ENCODE measurements at regions not wholly inside any gene's neighbourhood (a gene's known extent, or its start where the extent isn't known, plus 50 kb on each side); places are given as distances from the start of the nearest gene placed in this dataset.

GRCh38 chrX:124260845-124261244 lies 71.6 kb upstream of the TEX13D start:
- Histone ChIP-seq H3K4me3 (ENCODE audit: low read depth, low read length) (no peak overlapping the region), H3K9me3 (ENCODE audit: control insufficient read depth, insufficient read depth, low read depth, low read length) (no peaks in the 10 kb centered on the region), H3K4me1 (ENCODE audit: control insufficient read depth, insufficient read depth, low read length) (no peaks in the 10 kb centered on the region), H3K36me3 (ENCODE audit: control insufficient read depth in 2 of 2, insufficient read depth in 1 of 2, low read length in 2 of 2) (no peaks in the 10 kb centered on the region), H3K27ac (ENCODE audit: extremely low read depth, low read depth, low read length) (no peak overlapping the region)
- POLR2A ChIA-PET: no interaction called here
- TF ChIP-seq ZNF114 (tag by site-specific recombination; IDR thresholded peaks at IDR 0.05): no peak
- TF ChIP-seq ZNF19 (tag by site-specific recombination; IDR thresholded peaks at IDR 0.05; ENCODE audit: low read depth): no peak
- no peak for TF ChIP-seq ZNF391 (tag by site-specific recombination; IDR thresholded peaks at IDR 0.05; ENCODE audit: borderline replicate concordance, low read depth)
- TF ChIP-seq SP7 (tag by site-specific recombination; IDR thresholded peaks at IDR 0.05): no peak
- no peak for TF ChIP-seq ZNF169 (tag by site-specific recombination; IDR thresholded peaks at IDR 0.05)
- TF ChIP-seq, protein P1, sequence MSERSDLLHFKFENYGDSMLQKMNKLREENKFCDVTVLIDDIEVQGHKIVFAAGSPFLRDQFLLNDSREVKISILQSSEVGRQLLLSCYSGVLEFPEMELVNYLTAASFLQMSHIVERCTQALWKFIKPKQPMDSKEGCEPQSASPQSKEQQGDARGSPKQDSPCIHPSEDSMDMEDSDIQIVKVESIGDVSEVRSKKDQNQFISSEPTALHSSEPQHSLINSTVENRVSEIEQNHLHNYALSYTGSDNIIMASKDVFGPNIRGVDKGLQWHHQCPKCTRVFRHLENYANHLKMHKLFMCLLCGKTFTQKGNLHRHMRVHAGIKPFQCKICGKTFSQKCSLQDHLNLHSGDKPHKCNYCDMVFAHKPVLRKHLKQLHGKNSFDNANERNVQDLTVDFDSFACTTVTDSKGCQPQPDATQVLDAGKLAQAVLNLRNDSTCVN (tag by site-specific recombination; optimal IDR thresholded peaks at IDR 0.05): no peak
- TF ChIP-seq ZNF776 (tag by site-specific recombination; IDR thresholded peaks at IDR 0.05; ENCODE audit: borderline replicate concordance): no peak
- TF ChIP-seq, protein P2, sequence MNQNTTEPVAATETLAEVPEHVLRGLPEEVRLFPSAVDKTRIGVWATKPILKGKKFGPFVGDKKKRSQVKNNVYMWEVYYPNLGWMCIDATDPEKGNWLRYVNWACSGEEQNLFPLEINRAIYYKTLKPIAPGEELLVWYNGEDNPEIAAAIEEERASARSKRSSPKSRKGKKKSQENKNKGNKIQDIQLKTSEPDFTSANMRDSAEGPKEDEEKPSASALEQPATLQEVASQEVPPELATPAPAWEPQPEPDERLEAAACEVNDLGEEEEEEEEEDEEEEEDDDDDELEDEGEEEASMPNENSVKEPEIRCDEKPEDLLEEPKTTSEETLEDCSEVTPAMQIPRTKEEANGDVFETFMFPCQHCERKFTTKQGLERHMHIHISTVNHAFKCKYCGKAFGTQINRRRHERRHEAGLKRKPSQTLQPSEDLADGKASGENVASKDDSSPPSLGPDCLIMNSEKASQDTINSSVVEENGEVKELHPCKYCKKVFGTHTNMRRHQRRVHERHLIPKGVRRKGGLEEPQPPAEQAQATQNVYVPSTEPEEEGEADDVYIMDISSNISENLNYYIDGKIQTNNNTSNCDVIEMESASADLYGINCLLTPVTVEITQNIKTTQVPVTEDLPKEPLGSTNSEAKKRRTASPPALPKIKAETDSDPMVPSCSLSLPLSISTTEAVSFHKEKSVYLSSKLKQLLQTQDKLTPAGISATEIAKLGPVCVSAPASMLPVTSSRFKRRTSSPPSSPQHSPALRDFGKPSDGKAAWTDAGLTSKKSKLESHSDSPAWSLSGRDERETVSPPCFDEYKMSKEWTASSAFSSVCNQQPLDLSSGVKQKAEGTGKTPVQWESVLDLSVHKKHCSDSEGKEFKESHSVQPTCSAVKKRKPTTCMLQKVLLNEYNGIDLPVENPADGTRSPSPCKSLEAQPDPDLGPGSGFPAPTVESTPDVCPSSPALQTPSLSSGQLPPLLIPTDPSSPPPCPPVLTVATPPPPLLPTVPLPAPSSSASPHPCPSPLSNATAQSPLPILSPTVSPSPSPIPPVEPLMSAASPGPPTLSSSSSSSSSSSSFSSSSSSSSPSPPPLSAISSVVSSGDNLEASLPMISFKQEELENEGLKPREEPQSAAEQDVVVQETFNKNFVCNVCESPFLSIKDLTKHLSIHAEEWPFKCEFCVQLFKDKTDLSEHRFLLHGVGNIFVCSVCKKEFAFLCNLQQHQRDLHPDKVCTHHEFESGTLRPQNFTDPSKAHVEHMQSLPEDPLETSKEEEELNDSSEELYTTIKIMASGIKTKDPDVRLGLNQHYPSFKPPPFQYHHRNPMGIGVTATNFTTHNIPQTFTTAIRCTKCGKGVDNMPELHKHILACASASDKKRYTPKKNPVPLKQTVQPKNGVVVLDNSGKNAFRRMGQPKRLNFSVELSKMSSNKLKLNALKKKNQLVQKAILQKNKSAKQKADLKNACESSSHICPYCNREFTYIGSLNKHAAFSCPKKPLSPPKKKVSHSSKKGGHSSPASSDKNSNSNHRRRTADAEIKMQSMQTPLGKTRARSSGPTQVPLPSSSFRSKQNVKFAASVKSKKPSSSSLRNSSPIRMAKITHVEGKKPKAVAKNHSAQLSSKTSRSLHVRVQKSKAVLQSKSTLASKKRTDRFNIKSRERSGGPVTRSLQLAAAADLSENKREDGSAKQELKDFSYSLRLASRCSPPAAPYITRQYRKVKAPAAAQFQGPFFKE (tag by site-specific recombination; IDR thresholded peaks at IDR 0.05; ENCODE audit: borderline replicate concordance): no peak
- no peak for TF ChIP-seq KLF7 (tag by site-specific recombination; IDR thresholded peaks at IDR 0.05; ENCODE audit: borderline replicate concordance)
- TF ChIP-seq ZNF423 (tag by site-specific recombination; IDR thresholded peaks at IDR 0.05): no peak
- no peak for TF ChIP-seq ZNF843 (tag by site-specific recombination; IDR thresholded peaks at IDR 0.05)
- TF ChIP-seq ZNF214 (tag by site-specific recombination; IDR thresholded peaks at IDR 0.05; ENCODE audit: borderline replicate concordance): no peak
- no peak for TF ChIP-seq ZNF645 (tag by site-specific recombination; IDR thresholded peaks at IDR 0.05)
- TF ChIP-seq ZNF558 (tag by site-specific recombination; IDR thresholded peaks at IDR 0.05): no peak
- CTCF ChIA-PET: no interaction called here

GRCh38 chrX:124263743-124264142 lies 68.7 kb upstream of the TEX13D start:
- Histone ChIP-seq H3K4me1 (ENCODE audit: control insufficient read depth, insufficient read depth, low read length) (no peaks in the 10 kb centered on the region), H3K27ac (ENCODE audit: extremely low read depth, low read depth, low read length) (no peak overlapping the region), H3K36me3 (ENCODE audit: control insufficient read depth in 2 of 2, insufficient read depth in 1 of 2, low read length in 2 of 2) (no peaks in the 10 kb centered on the region), H3K4me3 (ENCODE audit: low read depth, low read length) (no peak overlapping the region), H3K9me3 (ENCODE audit: control insufficient read depth, insufficient read depth, low read depth, low read length) (no peaks in the 10 kb centered on the region)
- CTCF ChIA-PET: no interaction called here
- POLR2A ChIA-PET: no interaction called here
- TF ChIP-seq ZNF558 (tag by site-specific recombination; IDR thresholded peaks at IDR 0.05) (no peak), YY1 (tag by site-specific recombination; IDR thresholded peaks at IDR 0.05) (no peak), ZNF660 (tag by site-specific recombination; IDR thresholded peaks at IDR 0.05) (no peak), ZNF146 (tag by site-specific recombination; IDR thresholded peaks at IDR 0.05) (no peak), ZNF530 (tag by site-specific recombination; IDR thresholded peaks at IDR 0.05; ENCODE audit: low read depth) (no peak)
- TF ChIP-seq, protein P3, sequence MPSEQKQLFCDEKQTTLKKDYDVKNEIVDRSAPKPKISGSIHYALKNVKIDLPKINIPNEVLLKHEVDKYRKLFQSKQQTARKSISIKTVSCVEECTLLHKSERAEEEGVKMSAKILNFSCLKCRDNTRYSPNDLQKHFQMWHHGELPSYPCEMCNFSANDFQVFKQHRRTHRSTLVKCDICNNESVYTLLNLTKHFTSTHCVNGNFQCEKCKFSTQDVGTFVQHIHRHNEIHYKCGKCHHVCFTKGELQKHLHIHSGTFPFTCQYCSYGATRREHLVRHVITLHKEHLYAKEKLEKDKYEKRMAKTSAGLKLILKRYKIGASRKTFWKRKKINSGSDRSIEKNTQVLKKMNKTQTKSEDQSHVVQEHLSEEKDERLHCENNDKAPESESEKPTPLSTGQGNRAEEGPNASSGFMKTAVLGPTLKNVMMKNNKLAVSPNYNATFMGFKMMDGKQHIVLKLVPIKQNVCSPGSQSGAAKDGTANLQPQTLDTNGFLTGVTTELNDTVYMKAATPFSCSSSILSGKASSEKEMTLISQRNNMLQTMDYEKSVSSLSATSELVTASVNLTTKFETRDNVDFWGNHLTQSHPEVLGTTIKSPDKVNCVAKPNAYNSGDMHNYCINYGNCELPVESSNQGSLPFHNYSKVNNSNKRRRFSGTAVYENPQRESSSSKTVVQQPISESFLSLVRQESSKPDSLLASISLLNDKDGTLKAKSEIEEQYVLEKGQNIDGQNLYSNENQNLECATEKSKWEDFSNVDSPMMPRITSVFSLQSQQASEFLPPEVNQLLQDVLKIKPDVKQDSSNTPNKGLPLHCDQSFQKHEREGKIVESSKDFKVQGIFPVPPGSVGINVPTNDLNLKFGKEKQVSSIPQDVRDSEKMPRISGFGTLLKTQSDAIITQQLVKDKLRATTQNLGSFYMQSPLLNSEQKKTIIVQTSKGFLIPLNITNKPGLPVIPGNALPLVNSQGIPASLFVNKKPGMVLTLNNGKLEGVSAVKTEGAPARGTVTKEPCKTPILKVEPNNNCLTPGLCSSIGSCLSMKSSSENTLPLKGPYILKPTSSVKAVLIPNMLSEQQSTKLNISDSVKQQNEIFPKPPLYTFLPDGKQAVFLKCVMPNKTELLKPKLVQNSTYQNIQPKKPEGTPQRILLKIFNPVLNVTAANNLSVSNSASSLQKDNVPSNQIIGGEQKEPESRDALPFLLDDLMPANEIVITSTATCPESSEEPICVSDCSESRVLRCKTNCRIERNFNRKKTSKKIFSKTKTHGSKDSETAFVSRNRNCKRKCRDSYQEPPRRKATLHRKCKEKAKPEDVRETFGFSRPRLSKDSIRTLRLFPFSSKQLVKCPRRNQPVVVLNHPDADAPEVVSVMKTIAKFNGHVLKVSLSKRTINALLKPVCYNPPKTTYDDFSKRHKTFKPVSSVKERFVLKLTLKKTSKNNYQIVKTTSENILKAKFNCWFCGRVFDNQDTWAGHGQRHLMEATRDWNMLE (tag by site-specific recombination; conservative IDR thresholded peaks at IDR 0.05; ENCODE audit: low read depth): no peak
- TF ChIP-seq, protein P4, sequence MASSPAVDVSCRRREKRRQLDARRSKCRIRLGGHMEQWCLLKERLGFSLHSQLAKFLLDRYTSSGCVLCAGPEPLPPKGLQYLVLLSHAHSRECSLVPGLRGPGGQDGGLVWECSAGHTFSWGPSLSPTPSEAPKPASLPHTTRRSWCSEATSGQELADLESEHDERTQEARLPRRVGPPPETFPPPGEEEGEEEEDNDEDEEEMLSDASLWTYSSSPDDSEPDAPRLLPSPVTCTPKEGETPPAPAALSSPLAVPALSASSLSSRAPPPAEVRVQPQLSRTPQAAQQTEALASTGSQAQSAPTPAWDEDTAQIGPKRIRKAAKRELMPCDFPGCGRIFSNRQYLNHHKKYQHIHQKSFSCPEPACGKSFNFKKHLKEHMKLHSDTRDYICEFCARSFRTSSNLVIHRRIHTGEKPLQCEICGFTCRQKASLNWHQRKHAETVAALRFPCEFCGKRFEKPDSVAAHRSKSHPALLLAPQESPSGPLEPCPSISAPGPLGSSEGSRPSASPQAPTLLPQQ (tag by site-specific recombination; IDR thresholded peaks at IDR 0.05): no peak

Measured in HEK293 (cell line).